Natural killer cell treated with Interleukin-12 subunit alpha and Interleukin-12 subunit beta and Interleukin-15 and Interleukin-18, amount 100 ng/mL, for 72 hours (primary cell): ENCODE measurements at regions not wholly inside any gene's neighbourhood (a gene's known extent, or its start where the extent isn't known, plus 50 kb on each side); places are given as distances from the start of the nearest gene placed in this dataset.

Source experiments
- ATAC-seq, 2 donors: fragments of 150-1000 bp; cut with Tn5 transposase in 1 of 2; sonication (Bioruptor Pico), chemical (Tn5 transposase) in 1 of 2; 2 replicates each; pipeline ENCODE4 v1.10.0; 2021
- DNase-seq: peaks from one replicate; pipeline ENCODE4 v3.0.0; 2022; ENCODE audit warnings: low spot score
- H3K27ac Mint-ChIP-seq, 2 donors: 1 replicate in 1 of 2; 2 replicates in 1 of 2; pipeline ENCODE4 v1.8.0; 2022; ENCODE audit warnings: mixed read lengths in 2 of 2, mild to moderate bottlenecking in 1 of 2, moderate library complexity in 1 of 2
- H3K27me3 Mint-ChIP-seq, 2 donors: 1 replicate in 1 of 2; 2 replicates in 1 of 2; pipeline ENCODE4 v1.8.0; 2022; ENCODE audit warnings: mixed read lengths in 2 of 2
- H3K36me3 Mint-ChIP-seq: one replicate; pipeline ENCODE4 v1.8.0; 2022; ENCODE audit warnings: mixed read lengths
- H3K4me1 Mint-ChIP-seq, 2 donors: 1 replicate in 1 of 2; 2 replicates in 1 of 2; pipeline ENCODE4 v1.8.0; 2022; ENCODE audit warnings: low read depth in 2 of 2, mixed read lengths in 2 of 2, mild to moderate bottlenecking in 1 of 2
- H3K4me3 Mint-ChIP-seq: one replicate; pipeline ENCODE4 v1.8.0; 2022; ENCODE audit warnings: mixed read lengths
- H3K9me3 Mint-ChIP-seq: 2 replicates; pipeline ENCODE4 v1.8.0; 2022; ENCODE audit warnings: mixed read lengths

DNA sequence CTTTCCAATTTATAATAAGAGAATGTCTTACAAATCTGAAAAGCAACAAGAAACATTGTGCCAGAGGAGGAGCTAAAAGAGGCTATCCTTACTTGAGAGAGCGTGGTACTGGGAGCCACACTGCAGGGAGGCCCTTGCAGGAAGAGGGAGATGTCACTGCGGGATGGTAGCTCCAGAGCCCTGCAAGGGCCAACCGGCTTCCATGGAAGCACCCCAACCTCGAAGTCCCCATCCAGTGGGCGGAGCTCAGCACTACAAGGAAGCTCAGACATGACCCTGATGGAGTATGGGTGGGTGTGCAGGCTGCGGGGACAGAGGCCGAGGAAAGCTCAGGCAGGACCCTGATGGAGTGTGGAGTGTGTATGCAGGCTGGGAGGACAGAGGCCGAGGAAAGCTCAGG lies 57.8 kb upstream of the RPS6KA2 start:
- no peak for DNase-seq
- Mint-ChIP-seq H3K4me1 (no peaks in the 10 kb centered on the region), H3K9me3 (no peaks in the 10 kb centered on the region), H3K36me3 (no peaks in the 10 kb centered on the region), H3K4me3 (no peak overlapping the region), H3K27me3 (peaks cover 0 to 4% of the 10 kb centered on the region in 2 donors), H3K27ac (no peak overlapping the region)
- ATAC-seq, result no peak

DNA sequence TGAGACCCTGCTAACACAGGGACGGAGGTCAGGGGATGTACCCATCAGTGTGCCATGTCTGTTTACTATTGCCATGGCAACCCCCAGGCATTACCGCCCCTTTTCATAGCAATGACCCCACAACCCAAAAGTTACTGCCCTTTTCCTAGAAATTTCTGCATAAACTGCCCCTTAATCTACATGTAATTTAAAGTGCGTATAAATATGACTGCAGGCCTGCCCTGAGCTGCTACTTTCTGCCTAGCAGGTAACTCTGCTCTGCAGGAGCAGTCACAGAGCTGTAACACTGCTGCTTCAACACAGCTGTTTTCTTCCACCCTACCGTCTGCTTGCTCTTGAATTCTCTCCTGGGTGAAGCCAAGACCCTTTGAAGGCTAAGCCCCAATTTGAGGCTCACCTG lies 57.1 kb upstream of the RPS6KA2 start:
- H3K9me3 Mint-ChIP-seq, result no peaks in the 10 kb centered on the region
- ATAC-seq (no peak), DNase-seq (no peak)
- H3K4me1 Mint-ChIP-seq, result no peaks in the 10 kb centered on the region
- no peaks in the 10 kb centered on the region for H3K36me3 Mint-ChIP-seq
- peaks cover 0 to 4% of the 10 kb centered on the region in 2 donors for H3K27me3 Mint-ChIP-seq
- H3K4me3 Mint-ChIP-seq, result no peak overlapping the region
- H3K27ac Mint-ChIP-seq, result no peak overlapping the region

DNA sequence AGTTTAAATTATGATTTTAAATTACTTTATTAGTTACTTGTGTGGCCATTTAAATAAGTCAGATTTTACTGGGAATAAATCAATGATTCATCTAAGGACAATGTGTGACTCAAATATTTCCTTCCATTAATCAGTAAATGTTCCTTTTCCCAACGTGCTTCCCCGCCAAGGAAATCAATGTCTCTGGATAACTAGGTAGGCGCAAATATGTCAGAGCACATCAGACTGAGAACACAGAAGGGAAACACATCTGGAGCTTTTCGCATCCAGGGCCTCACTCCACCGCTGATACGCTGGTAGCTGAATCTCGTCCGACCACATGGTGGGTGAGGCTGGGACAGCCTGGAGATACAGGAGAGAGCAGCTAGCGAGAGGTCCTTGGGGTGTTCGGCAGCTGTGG lies 56.4 kb upstream of the RPS6KA2 start:
- H3K9me3 Mint-ChIP-seq, result no peaks in the 10 kb centered on the region
- no peak for DNase-seq
- H3K36me3 Mint-ChIP-seq, result no peaks in the 10 kb centered on the region
- no peak overlapping the region for H3K27ac Mint-ChIP-seq
- peaks cover 0 to 2% of the 10 kb centered on the region in 2 donors for H3K27me3 Mint-ChIP-seq
- no peaks in the 10 kb centered on the region for H3K4me1 Mint-ChIP-seq
- H3K4me3 Mint-ChIP-seq, result no peak overlapping the region
- ATAC-seq, result no peak

DNA sequence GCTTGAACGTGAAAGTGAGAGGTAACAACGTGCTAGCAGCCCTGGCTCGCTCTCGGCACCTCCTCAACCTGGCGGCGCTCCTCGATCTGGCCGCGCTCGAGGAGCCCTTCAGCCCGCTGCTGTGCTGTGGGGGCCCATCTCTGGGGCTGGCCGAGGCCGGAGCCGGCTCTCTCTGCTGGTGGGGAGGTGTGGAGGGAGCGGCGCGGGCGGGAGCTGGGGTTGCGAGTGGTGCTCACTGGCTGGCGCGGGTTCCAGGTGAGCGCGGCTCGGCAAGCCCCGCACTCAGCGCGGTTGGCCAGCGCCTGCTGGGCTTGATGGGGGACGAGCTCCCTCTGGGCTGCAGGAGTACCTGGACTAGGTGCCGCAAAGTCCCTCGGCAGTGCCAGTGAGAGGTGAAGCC lies 52.5 kb upstream of the RPS6KA2 start:
- Mint-ChIP-seq H3K36me3 (no peaks in the 10 kb centered on the region), H3K27me3 (peaks cover 0 to 4% of the 10 kb centered on the region in 2 donors), H3K4me1 (no peaks in the 10 kb centered on the region), H3K9me3 (no peaks in the 10 kb centered on the region), H3K4me3 (no peak overlapping the region), H3K27ac (no peak overlapping the region)
- no peak for DNase-seq
- ATAC-seq, result no peak

DNA sequence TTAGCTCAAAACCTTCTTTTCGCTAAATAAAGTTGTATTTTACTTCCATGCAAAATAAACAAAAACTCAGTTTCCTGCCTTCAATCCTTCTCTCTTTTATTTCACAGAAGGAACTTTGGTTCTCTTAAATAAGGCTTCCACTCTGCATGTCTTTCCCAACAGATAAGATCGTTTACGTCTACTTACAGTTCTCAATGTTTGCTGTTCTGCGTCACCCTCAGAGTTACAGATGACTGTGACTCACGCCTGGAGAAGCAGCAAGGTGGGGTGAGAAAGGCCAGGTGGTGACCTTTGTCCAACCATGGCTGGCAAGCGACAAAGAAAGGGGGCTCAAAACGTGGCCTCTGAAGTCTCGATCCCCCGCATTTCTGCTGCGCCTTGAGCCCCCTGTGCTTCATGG lies 51.4 kb upstream of the RPS6KA2 start:
- Mint-ChIP-seq H3K9me3 (no peaks in the 10 kb centered on the region), H3K27ac (no peak overlapping the region), H3K27me3 (peaks cover 0 to 10% of the 10 kb centered on the region in 2 donors), H3K36me3 (no peaks in the 10 kb centered on the region), H3K4me1 (no peaks in the 10 kb centered on the region), H3K4me3 (no peak overlapping the region)
- DNase-seq (no peak), ATAC-seq (no peak)

DNA sequence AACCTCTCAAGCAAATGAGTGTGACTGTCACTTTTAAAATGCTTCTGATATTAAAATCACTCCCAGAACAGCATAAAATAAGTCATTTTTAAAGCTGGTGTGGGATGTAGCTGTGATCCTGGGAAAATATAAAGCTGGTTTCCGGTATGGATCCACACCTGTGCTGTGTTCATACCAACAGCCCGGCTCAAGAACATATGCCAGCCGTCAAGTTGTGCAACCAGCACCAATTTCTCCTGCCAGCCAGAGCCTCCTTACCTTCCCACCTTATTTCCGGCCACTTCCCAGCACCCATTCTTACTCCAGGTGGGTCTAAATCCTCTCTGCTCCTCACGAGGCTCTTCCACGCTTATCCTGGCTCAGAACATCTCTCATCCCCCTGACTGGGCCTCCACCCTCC lies 50.9 kb upstream of the RPS6KA2 start:
- Mint-ChIP-seq H3K27me3 (peaks cover 0 to 10% of the 10 kb centered on the region in 2 donors), H3K4me3 (no peak overlapping the region), H3K27ac (no peak overlapping the region), H3K36me3 (no peaks in the 10 kb centered on the region), H3K9me3 (no peaks in the 10 kb centered on the region), H3K4me1 (no peaks in the 10 kb centered on the region)
- ATAC-seq (no peak), DNase-seq (no peak)
